ENCODE measurements at regions not wholly inside any gene's neighbourhood (a gene's known extent, or its start where the extent isn't known, plus 50 kb on each side); places are given as distances from the start of the nearest gene placed in this dataset.

GRCh38 chr4:129645461-129645860, 549.5 kb downstream of the C4orf33 start:
- no CpG with 5 or more reads among the region's 3 CpGs for WGBS (ENCODE audit: insufficient coverage)
- no peak for TF ChIP-seq EZH2 (IDR thresholded peaks at IDR 0.05; ENCODE audit: borderline replicate concordance, insufficient read depth, low read depth, low read length, poor library complexity, severe bottlenecking)
- TF ChIP-seq CTCF (IDR thresholded peaks at IDR 0.05): no peak
- H3K4me3 ChIP-seq (ENCODE audit: control extremely low read depth in 1 of 5, extremely low read depth in 1 of 5, insufficient read depth in 1 of 5, low read depth in 2 of 5, low read length in 4 of 5): no peak overlapping the region
- H3K9me3 ChIP-seq (ENCODE audit: control extremely low read depth in 1 of 3, control insufficient read depth in 2 of 3, insufficient read depth in 1 of 3, low read length in 2 of 3): no peaks in the 10 kb centered on the region
- CTCF ChIA-PET: no interaction called here
- no peak overlapping the region for H2AFZ ChIP-seq (ENCODE audit: insufficient read depth, low read depth, low read length, poor library complexity, severe bottlenecking)
- H3K4me2 ChIP-seq (replicated peaks; ENCODE audit: low read depth, low read length, poor library complexity, severe bottlenecking): no peak overlapping the region
- DNase-seq: no peak
- Mint-ChIP-seq H3K9me3 (ENCODE audit: insufficient read depth) (no peaks in the 10 kb centered on the region), H3K27me3 (no peaks in the 10 kb centered on the region), H3K4me3 (no peak overlapping the region), H3K27ac (no peak overlapping the region), H3K4me1 (no peaks in the 10 kb centered on the region)
- no peaks in the 10 kb centered on the region for H3K4me1 ChIP-seq (ENCODE audit: control insufficient read depth in 2 of 2, insufficient read depth in 2 of 2, low read length in 2 of 2)
- no peak for ATAC-seq (ENCODE audit: low read depth)
- no peaks in the 10 kb centered on the region for H4K20me1 ChIP-seq (ENCODE audit: control insufficient read depth, insufficient read depth, low read length, poor library complexity, severe bottlenecking)
- H3K27ac ChIP-seq (ENCODE audit: low read length in 2 of 2): no peak overlapping the region
- H3K36me3 ChIP-seq (replicated peaks in 1 of 2; ENCODE audit: control extremely low read depth in 1 of 2, control insufficient read depth in 1 of 2, extremely low read depth in 1 of 2, insufficient read depth in 2 of 2, low read length in 1 of 2): no peaks in the 10 kb centered on the region
- H3K27me3 ChIP-seq (replicated peaks in 1 of 4; ENCODE audit: control extremely low read depth in 1 of 4, control insufficient read depth in 3 of 4, insufficient read depth in 4 of 4, low read length in 3 of 4): no peaks in the 10 kb centered on the region
- intact Hi-C loops (cut with micrococcal nuclease): no loop called here
- H3K79me2 ChIP-seq (ENCODE audit: control insufficient read depth, insufficient read depth, low read length): no peaks in the 10 kb centered on the region
- POLR2A ChIA-PET: no interaction called here
- H3K9ac ChIP-seq (ENCODE audit: low read length): no peak overlapping the region

GRCh38 chr4:129668092-129668491, 572.1 kb downstream of the C4orf33 start:
- no peak overlapping the region for H3K4me3 ChIP-seq (ENCODE audit: control extremely low read depth in 1 of 5, extremely low read depth in 1 of 5, insufficient read depth in 1 of 5, low read depth in 2 of 5, low read length in 4 of 5)

More at GRCh38 chr4:129668092-129668491, 572.1 kb downstream of the C4orf33 start:
- no peaks in the 10 kb centered on the region for H3K9me3 Mint-ChIP-seq (ENCODE audit: insufficient read depth)
- H3K36me3 ChIP-seq (replicated peaks in 1 of 2; ENCODE audit: control extremely low read depth in 1 of 2, control insufficient read depth in 1 of 2, extremely low read depth in 1 of 2, insufficient read depth in 2 of 2, low read length in 1 of 2): no peaks in the 10 kb centered on the region
- H4K20me1 ChIP-seq (ENCODE audit: control insufficient read depth, insufficient read depth, low read length, poor library complexity, severe bottlenecking): no peaks in the 10 kb centered on the region
- ATAC-seq (ENCODE audit: low read depth): no peak
- ChIA-PET CTCF (no interaction called here), POLR2A (no interaction called here)
- no peaks in the 10 kb centered on the region for H3K4me1 Mint-ChIP-seq
- H3K27ac Mint-ChIP-seq: no peak overlapping the region
- intact Hi-C loops (cut with micrococcal nuclease): no loop called here
- H3K4me3 Mint-ChIP-seq: no peak overlapping the region
- no peak overlapping the region for H2AFZ ChIP-seq (ENCODE audit: insufficient read depth, low read depth, low read length, poor library complexity, severe bottlenecking)
- WGBS (ENCODE audit: insufficient coverage): 83% methylated on average over 1 of the region's 5 CpGs
- no peaks in the 10 kb centered on the region for H3K27me3 Mint-ChIP-seq
- H3K79me2 ChIP-seq (ENCODE audit: control insufficient read depth, insufficient read depth, low read length): no peaks in the 10 kb centered on the region
- no peak overlapping the region for H3K27ac ChIP-seq (ENCODE audit: low read length in 2 of 2)
- TF ChIP-seq EZH2 (IDR thresholded peaks at IDR 0.05; ENCODE audit: borderline replicate concordance, insufficient read depth, low read depth, low read length, poor library complexity, severe bottlenecking): no peak
- no peak for TF ChIP-seq CTCF (IDR thresholded peaks at IDR 0.05)
- H3K4me1 ChIP-seq (ENCODE audit: control insufficient read depth in 2 of 2, insufficient read depth in 2 of 2, low read length in 2 of 2): no peaks in the 10 kb centered on the region
- H3K27me3 ChIP-seq (replicated peaks in 1 of 4; ENCODE audit: control extremely low read depth in 1 of 4, control insufficient read depth in 3 of 4, insufficient read depth in 4 of 4, low read length in 3 of 4): no peaks in the 10 kb centered on the region
- H3K9ac ChIP-seq (ENCODE audit: low read length): no peak overlapping the region
- DNase-seq: no peak
- H3K4me2 ChIP-seq (replicated peaks; ENCODE audit: low read depth, low read length, poor library complexity, severe bottlenecking): no peak overlapping the region
- H3K9me3 ChIP-seq (ENCODE audit: control extremely low read depth in 1 of 3, control insufficient read depth in 2 of 3, insufficient read depth in 1 of 3, low read length in 2 of 3): peaks cover 0 to 2% (median 0%) of the 10 kb centered on the region in 3 donors

Measured in B cell (primary cell).